H1 (cell line): ENCODE measurements at regions not wholly inside any gene's neighbourhood (a gene's known extent, or its start where the extent isn't known, plus 50 kb on each side); places are given as distances from the start of the nearest gene placed in this dataset.

ENCODE experiments used
- CBX5 ChIP-seq: fragments of 300-800, 300-1000 bp; sonication (generic); IDR thresholded peaks from 2 replicates; pipeline ENCODE4 v1.7.1; 2016; ENCODE audit warnings: antibody characterized with exemption, low read length, low read depth
- GABPA ChIP-seq: IDR thresholded peaks from 2 replicates; pipeline ENCODE4 v1.6.1; 2011; ENCODE audit warnings: mild to moderate bottlenecking, low read length, moderate library complexity, borderline replicate concordance; ENCODE audit not compliant: insufficient read depth
- KDM4A ChIP-seq: IDR thresholded peaks from one replicate; pipeline ENCODE4 v1.7.1; 2012; ENCODE audit warnings: low read depth, mild to moderate bottlenecking, moderate library complexity, low read length, inconsistent platforms; ENCODE audit not compliant: severe bottlenecking
- RXRA ChIP-seq: IDR thresholded peaks from 2 replicates; pipeline ENCODE4 v1.6.1; 2011; ENCODE audit warnings: low read depth, mild to moderate bottlenecking, low read length, moderate library complexity; ENCODE audit not compliant: insufficient read depth
- SP1 ChIP-seq: IDR thresholded peaks from 2 replicates; pipeline ENCODE4 v1.6.1; 2011; ENCODE audit warnings: low read depth, low read length

DNA sequence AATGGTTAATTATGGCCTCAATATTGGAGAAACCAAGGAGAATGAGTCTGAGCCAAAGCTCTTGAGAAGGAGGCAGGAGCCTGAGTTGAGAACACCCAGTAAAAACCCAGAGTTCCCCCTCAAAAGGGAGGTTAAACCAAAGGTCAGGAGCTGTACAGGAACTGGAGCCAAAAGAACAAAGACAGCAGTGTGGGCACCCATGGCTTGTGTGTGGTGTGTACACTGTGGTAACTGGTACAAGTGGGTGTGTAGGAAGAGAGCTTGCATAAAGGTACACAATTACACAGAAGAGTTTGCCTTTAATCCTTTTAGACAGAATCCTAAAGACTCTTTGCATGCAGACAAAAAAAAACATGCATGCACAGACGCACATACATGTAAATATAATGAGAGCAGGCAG lies 87.1 kb downstream of the IGSF1 start (continued):
- TF ChIP-seq CBX5: no peak
- TF ChIP-seq SP1: no peak
- TF ChIP-seq KDM4A: no peak
- TF ChIP-seq RXRA: no peak
- no peak for TF ChIP-seq GABPA
